PC-9 (cell line): ENCODE measurements at regions not wholly inside any gene's neighbourhood (a gene's known extent, or its start where the extent isn't known, plus 50 kb on each side); places are given as distances from the start of the nearest gene placed in this dataset.

Experiments
- BruUV-seq: library from RNA; stranded (reverse); fragments of 400-500 nt; replicated peaks from 2 replicates; lab custom pipeline; 2021; lab: Mats Ljungman, UMichigan
- CTCF ChIA-PET: fragments of 300-600 bp; sonication (Branson Sonifier 250); formaldehyde crosslinking; loops from one replicate; lab custom pipeline; 2022; ENCODE audit warnings: antibody characterized with exemption; lab: Charles Lee
- POLR2A ChIA-PET: fragments of 300-600 bp; sonication (Branson Sonifier 250); formaldehyde crosslinking; loops from one replicate; lab custom pipeline; 2022; ENCODE audit warnings: antibody characterized with exemption; ENCODE audit not compliant: unreplicated experiment; lab: Charles Lee
- DNase-seq, 2 experiments: peaks; one replicate each; pipeline versions ENCODE4 v3.0.0 to v3.0.0-alpha.2; 2015 to 2022; ENCODE audit warnings: mixed read lengths in 1 of 2
- H2AFZ ChIP-seq: fragments of 200-600 bp; sonication (generic); 2 replicates; pipeline ENCODE4 v1.8.1; 2017; ENCODE audit warnings: antibody characterized with exemption
- H3F3A ChIP-seq: fragments of 200-600 bp; sonication (generic); 2 replicates; pipeline ENCODE4 v1.8.1; 2017; ENCODE audit warnings: antibody characterized with exemption, mild to moderate bottlenecking, low read depth; ENCODE audit not compliant: insufficient read depth
- H3K27ac ChIP-seq: fragments of 200-600 bp; sonication (generic); 2 replicates; pipeline ENCODE4 v1.6.1; 2016; ENCODE audit warnings: mixed run types
- H3K27me3 ChIP-seq: fragments of 200-600 bp; sonication (generic); 2 replicates; pipeline ENCODE4 v1.6.1; 2016; ENCODE audit warnings: low read depth, mixed run types; ENCODE audit not compliant: insufficient read depth
- H3K36me3 ChIP-seq: fragments of 200-600 bp; sonication (generic); 2 replicates; pipeline ENCODE4 v1.6.1; 2016; ENCODE audit warnings: low read depth, mixed run types
- H3K4me1 ChIP-seq: fragments of 200-600 bp; sonication (generic); replicated peaks from 2 replicates; pipeline ENCODE4 v1.6.1; 2016; ENCODE audit warnings: mixed run types; ENCODE audit not compliant: insufficient read depth
- H3K4me2 ChIP-seq: fragments of 200-600 bp; sonication (generic); 2 replicates; pipeline ENCODE4 v1.6.1; 2017; ENCODE audit warnings: mixed run types
- H3K4me3 ChIP-seq: fragments of 200-600 bp; sonication (generic); 2 replicates; pipeline ENCODE4 v1.6.1; 2016; ENCODE audit warnings: mixed run types
- H3K79me2 ChIP-seq: fragments of 200-600 bp; sonication (generic); 2 replicates; pipeline ENCODE4 v1.6.1; 2017; ENCODE audit warnings: low read depth, mixed run types
- H3K9me2 ChIP-seq: fragments of 200-600 bp; sonication (generic); 2 replicates; pipeline ENCODE4 v1.8.1; 2017; ENCODE audit warnings: mild to moderate bottlenecking; ENCODE audit not compliant: insufficient read depth
- H3K9me3 ChIP-seq: fragments of 200-600 bp; sonication (generic); 2 replicates; pipeline ENCODE4 v1.8.1; 2016; ENCODE audit warnings: low read depth; ENCODE audit not compliant: insufficient read depth
- H4K20me1 ChIP-seq: fragments of 200-600 bp; sonication (generic); 2 replicates; pipeline ENCODE4 v1.8.1; 2017; ENCODE audit not compliant: insufficient read depth
- EZH2 ChIP-seq: fragments of 200-600 bp; sonication (generic); IDR thresholded peaks from 2 replicates; pipeline ENCODE4 v1.8.0; 2017; ENCODE audit warnings: antibody characterized with exemption, low read depth
- intact Hi-C: fragments of 100-400 bp; cut with micrococcal nuclease; formaldehyde crosslinking; loops from one replicate; pipeline ENCODE4 v1.10.0; 2022; ENCODE audit not compliant: unreplicated experiment
- TF ChIP-seq, protein P1 (sequence below): fragments of 200-600 bp; sonication (generic); conservative IDR thresholded peaks from 2 replicates; pipeline ENCODE4 v1.6.1; 2017; ENCODE audit warnings: mixed run types, antibody characterized with exemption, mild to moderate bottlenecking, moderate library complexity

DNA sequence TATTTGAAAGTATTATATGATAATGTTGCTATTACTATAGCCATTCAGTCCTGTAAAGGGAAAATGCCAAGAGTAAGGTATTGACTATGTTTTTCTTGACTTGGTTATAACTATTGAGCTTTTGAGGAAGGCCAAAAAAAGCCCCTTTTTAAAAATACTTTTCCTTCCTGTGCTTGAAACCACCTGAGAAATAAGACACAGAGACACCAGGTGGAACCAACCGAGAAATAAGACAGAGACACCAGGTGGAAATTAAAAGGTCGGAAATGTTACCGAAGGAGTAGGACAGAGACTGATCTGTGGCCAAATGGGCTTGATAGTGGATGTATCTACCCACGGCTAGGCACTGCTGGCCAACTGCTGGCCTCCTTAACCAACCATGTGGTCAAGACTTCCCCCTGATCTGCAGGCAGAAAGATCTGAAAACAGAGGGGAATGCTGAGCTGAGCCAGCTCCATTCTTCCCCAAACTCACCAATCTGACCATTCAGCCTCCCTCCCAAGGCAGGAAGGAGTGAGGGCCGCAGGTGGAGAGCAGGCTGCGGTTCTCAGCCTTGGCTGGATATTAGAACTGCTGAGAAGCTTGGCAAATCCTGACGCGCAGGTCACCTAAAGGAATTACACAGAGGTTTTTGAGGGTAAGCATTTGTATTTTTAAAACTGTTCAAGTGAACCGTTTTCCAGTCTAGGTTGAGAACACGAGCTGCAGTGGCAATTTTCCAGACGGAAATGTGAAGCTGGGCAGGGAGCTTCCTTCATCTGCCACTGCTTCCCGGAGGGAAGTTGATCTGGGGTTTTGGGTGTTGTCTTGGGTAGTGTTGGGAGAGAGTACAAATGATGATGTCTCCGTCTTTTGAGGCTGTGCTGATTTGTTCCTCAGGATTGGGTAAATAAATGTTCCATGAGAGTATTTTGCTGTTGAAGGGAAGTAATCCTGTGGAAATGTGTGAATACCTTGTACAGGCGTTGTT lies 121.7 kb upstream of the EXOC2 start:
- Histone ChIP-seq H2AFZ (no peak overlapping the region), H3K4me1 (peaks cover 9% of the 10 kb centered on the region), H3K9me2 (no peaks in the 10 kb centered on the region), H3K27ac (no peak overlapping the region), H3K36me3 (no peaks in the 10 kb centered on the region), H3K79me2 (no peaks in the 10 kb centered on the region), H3K4me3 (no peak overlapping the region), H4K20me1 (no peaks in the 10 kb centered on the region), H3F3A (no peaks in the 10 kb centered on the region), H3K9me3 (no peaks in the 10 kb centered on the region), H3K27me3 (no peaks in the 10 kb centered on the region), H3K4me2 (no peak overlapping the region)
- TF ChIP-seq EZH2 = no peak
- TF ChIP-seq, protein P1, sequence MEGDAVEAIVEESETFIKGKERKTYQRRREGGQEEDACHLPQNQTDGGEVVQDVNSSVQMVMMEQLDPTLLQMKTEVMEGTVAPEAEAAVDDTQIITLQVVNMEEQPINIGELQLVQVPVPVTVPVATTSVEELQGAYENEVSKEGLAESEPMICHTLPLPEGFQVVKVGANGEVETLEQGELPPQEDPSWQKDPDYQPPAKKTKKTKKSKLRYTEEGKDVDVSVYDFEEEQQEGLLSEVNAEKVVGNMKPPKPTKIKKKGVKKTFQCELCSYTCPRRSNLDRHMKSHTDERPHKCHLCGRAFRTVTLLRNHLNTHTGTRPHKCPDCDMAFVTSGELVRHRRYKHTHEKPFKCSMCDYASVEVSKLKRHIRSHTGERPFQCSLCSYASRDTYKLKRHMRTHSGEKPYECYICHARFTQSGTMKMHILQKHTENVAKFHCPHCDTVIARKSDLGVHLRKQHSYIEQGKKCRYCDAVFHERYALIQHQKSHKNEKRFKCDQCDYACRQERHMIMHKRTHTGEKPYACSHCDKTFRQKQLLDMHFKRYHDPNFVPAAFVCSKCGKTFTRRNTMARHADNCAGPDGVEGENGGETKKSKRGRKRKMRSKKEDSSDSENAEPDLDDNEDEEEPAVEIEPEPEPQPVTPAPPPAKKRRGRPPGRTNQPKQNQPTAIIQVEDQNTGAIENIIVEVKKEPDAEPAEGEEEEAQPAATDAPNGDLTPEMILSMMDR = no peak
- BruUV-seq = no TSS peak
- ChIA-PET CTCF (no interaction called here), POLR2A (interaction anchor here (0.7 kb wide), 1 partner anchor 93 kb away, joined by 8 read pairs; no protein-coding TSS in a partner anchor)
- DNase-seq = no peak
- intact Hi-C loops = no loop called here

DNA sequence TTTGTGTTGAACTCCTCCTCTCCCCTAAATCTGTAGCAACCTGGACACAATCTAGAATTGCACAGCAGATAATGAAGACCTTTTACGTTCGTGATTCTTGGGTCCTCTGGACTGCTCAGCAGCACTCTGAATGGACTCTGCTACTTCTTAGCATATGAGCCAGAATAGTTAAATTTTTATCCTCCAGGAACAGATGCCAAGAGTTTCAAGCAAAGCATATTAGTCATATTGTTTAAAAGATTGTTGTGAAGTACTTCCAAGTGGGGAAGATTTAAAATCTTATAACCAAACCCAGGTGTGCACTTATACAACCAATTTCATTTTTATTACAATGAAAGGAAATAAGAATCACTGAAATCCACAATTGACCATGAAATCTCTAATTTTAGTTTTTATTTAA lies 118.9 kb upstream of the EXOC2 start:
- no peaks in the 10 kb centered on the region for H3K27me3 ChIP-seq
- intact Hi-C loops = no loop called here

DNA sequence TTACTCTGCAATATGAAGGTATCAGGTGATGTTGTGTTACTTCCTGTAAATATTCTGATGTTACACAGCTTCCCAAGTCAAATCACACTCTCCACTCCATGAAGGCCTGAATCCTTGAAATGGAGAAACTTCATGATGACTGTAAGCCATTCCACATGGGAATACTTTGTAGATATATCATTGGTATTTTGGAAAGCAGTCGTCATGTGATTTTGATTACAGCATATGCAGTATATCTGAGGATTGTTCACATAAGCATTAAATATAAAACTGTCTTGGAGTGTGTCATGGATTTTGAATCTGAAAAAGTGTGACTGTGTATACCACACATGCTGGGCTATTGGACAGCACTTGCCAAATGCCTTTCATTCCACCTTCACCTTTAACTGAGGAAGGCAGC lies 118.3 kb upstream of the EXOC2 start:
- TF ChIP-seq EZH2 = no peak
- TF ChIP-seq, protein P1 = no peak
- Histone ChIP-seq H3K9me2 (no peaks in the 10 kb centered on the region), H4K20me1 (no peaks in the 10 kb centered on the region), H3K4me2 (no peak overlapping the region), H3K27ac (no peak overlapping the region), H3K27me3 (no peaks in the 10 kb centered on the region), H3K4me3 (no peak overlapping the region), H3K4me1 (no peaks in the 10 kb centered on the region), H3K79me2 (no peaks in the 10 kb centered on the region), H3F3A (no peaks in the 10 kb centered on the region), H3K9me3 (no peaks in the 10 kb centered on the region), H3K36me3 (no peaks in the 10 kb centered on the region), H2AFZ (no peak overlapping the region)
- BruUV-seq = no TSS peak
- DNase-seq = no peak
- ChIA-PET POLR2A (no interaction called here), CTCF (no interaction called here)
- intact Hi-C loops = no loop called here

More for the DNA sequence above, 118.9 kb upstream of the EXOC2 start:
- Histone ChIP-seq H3K4me1 (no peaks in the 10 kb centered on the region), H3K4me3 (no peak overlapping the region), H3K9me3 (no peaks in the 10 kb centered on the region), H3K9me2 (no peaks in the 10 kb centered on the region), H4K20me1 (no peaks in the 10 kb centered on the region), H3F3A (no peaks in the 10 kb centered on the region), H3K36me3 (no peaks in the 10 kb centered on the region), H3K79me2 (no peaks in the 10 kb centered on the region), H3K4me2 (no peak overlapping the region), H2AFZ (no peak overlapping the region), H3K27ac (no peak overlapping the region)
- ChIA-PET CTCF (no interaction called here), POLR2A (no interaction called here)
- DNase-seq = no peak
- BruUV-seq = no TSS peak
- TF ChIP-seq EZH2 = no peak
- TF ChIP-seq, protein P1 = no peak
